ENCODE measurements at regions not wholly inside any gene's neighbourhood (a gene's known extent, or its start where the extent isn't known, plus 50 kb on each side); places are given as distances from the start of the nearest gene placed in this dataset.

DNA sequence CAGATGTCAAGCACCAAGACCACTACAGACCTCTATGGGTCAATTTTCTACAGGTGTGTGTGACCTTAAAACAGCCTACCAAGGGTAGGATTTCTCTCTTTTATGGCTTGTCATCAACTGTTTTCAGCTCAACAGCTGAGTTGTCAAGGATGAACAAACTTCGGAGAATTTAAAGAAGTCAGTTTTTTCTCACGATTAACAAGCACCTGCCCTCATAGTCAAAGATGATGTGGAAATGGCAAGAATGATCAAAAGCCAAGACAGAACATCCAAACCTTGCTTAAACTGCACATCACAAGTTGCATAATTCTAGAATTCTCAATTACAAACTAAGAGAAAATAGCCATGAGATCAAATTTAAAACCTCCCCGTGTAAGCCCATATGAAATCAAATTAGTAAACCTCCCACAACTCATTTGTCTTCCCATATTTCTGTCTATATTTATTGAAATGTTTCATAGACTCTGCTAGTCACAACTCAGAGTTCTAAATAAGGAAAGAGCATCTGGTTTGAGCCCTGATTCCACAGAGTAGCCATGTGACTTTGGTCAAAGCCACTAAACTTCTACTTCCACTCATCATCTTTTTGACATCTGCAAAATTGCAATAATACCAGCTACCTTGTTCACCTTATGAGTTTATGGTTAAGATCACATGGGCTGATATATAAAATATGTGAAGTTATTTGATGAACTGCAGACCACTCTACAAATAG lies 521.5 kb upstream of the HTR2A start:
- no peak for DNase-seq

DNA sequence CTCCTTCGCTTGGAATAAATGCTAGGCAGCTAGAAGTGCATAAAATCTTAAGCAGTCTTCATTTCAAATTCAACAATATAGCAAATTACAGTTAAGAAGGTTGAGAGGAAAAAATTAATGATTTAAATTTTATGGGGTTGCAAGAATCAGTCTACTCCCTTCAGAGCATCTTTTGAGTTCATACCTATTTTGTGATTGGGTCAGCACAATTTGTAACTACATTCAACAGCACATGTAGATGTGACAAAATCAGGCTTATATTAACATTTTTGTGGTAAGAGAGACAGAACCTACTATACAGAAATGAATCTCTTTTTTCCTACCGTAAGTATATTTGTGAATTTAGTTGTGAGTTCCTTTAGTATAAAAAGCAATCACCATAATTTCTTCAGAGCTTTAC lies 520.6 kb upstream of the HTR2A start:
- DNase-seq: no peak

DNA sequence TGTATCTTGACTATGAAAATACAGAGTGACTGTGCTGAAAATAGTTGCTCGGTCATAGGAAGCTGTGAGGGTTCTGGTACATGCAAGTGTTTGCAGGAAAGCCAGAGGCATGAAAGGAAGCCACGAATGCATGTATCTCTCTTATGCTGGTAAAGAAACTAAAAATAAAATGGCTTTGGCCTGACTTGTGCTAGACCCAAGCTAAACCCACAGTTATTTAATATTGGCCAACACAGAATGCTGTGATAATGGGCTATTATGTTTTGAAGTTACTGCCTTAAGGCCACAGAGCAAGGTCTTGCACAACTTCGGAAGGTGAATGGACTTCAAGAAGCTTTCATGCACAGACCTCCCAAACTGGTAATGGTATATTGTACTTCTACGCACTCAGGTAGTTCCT lies 518.2 kb upstream of the HTR2A start:
- DNase-seq: no peak

DNA sequence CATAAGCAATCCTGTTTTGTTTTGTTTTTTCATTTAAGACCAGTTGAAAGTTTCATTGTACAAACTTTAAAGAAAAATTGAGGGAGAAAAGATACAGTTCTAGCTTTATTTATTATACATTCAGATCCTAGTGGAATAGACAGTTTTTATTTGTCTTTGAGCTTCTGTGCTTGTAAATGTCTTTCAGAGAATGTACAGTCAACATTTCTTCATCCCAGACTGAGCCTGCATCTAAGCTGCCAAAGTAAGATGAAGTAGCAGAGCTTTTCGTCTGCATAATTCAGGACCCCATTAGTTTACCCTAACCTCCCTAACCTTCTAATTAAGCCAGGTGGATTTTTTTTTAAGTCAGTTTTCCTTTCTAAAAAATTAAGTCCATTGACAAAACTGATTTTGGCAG lies 516.7 kb upstream of the HTR2A start:
- DNase-seq: no peak

DNA sequence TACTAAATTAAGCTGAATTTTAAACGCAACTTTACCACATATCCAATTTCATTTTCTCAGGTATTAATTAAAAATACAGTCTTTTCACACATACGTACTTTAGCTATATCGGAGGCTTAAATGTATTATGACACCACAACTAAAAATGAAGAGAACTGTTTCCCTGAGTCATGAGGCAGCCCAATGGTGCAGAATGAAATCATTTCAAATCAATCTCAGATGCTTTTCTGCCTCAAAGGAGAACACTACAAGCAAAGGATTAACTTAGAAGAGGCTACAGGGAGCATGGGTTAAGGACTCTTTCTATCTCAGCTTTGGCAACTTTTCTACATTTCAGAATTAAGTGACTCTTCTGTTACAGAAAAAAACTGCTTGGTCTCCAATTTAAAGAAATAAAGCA lies 516.3 kb upstream of the HTR2A start:
- DNase-seq: no peak

DNA sequence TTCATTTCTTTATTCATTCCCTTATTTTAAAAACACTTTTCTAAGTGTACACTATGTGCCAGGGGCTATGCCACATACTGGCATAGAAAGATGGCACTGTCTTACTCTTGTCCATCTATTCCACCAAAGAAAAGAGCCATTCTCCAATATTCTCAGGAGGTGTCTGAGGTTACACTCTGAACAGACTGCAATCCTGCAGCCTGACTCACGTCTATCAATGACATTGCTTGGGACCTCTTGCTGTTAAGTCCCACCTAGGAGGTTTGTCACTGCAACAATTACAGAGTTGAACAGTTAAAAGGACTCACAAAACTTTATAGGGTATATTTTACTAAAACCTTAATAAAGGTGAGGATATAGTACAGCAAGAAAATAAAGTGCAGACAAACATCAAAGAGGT lies 512.9 kb upstream of the HTR2A start:
- DNase-seq: no peak

DNA sequence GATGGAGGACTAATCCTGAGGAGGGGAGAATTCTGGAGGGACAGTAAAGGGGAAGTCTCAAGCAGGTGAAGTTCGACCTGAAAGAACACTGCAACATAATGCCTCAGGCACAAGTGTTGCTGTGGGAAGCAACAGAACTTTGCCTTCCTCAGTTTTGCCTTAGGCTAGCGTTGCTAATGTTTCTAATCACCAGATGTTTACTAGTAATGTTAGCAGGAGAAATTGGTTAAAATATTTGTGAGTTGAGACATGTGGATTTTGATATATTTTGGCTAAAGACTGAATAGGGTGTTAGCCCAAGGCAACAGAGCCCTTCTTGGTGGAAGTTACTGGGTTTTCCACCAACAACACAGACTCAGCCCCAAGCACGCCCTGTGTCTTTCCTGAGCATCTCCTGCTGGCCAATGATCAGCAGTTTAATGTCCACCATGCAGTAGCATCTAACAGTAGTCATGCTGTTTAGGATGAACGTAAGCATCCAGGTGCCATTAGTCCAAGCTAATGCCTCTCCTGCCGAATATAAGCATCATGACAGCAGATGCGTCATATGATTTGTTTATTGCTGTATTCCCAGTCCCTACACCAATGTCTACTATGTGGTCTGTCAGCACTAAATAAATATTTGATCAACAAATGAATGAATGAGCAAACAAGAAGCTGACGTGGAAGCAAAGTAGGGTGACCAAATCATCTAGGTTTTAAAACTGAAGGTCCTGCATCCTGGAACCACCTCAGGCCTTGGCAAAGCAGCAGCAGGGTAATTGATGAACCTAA lies 511.9 kb upstream of the HTR2A start:
- DNase-seq: no peak

DNA sequence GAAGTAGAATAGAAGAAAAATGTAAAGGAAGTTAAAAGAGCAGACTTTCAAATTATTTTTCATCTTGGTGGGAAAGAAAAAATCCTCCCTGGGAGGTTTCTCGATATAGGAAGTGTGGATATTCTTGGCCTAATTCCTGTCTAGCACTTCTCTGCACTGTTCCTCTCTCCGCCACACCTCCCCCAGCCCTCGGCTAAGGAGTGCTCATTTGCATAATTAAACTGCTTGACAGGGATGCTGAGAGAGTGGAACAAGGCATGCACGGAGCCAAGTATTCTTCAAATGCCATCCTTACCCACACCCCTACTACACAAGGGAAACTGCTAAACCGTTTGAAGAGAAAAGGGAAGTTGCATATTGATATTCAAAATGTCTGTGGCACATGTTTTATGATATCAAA lies 511.0 kb upstream of the HTR2A start:
- no peak for DNase-seq

DNA sequence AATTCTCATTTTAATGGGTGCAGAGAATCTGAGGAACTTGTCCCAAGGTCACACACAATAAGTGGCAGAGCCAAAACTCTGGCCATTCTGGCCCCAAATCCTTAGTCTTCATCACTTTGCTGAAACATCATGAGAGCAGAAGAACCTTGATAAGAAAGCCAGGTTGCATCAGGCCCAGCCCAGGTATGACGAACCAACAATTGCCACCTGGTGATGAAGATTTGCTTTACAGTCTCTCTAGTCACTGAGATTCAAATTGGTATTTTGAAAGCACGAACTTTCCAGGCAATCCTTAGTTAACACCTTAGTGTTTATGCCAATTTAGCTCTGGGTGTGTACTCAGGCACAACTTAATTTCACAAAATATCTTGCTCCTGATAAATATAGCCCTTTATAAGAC lies 502.7 kb upstream of the HTR2A start:
- DNase-seq: no peak

DNA sequence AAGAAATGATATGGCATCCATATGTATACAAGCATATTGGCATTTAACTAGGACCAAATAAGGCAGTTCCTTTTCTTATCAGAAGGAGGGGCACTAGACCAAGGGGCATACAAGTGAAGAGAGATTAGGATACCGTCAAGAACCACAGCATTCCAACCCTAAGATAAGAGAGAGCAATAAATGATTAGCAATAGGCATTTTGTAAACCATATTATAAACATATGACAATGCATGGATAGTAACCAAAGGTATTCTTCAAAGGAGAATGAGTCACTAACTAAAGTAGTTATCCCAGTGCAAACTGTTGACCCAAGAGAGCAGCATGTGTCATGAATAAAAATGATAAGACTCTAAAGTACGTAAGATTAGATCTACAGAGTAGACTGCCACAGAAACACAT lies 500.9 kb upstream of the HTR2A start:
- no peak for DNase-seq

DNA sequence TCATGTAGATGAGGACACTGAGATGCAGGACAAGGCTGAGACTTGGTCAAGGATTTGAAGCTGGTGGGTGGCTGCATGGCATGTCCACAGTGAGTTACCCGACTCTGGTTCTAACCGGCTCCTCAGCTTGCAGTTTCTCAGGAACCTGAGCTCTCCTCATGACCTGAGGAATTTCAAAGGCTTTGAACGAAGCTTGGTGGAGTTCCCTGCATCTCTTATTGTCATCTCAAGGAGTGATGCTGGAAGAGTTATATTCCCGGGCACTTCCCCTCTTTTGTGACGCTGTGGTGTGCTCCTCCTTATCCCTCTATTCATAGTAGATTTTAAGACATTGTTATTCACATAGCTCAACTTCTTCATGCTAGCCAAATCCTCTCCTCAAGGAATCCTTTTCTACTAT lies 500.1 kb upstream of the HTR2A start:
- no peak for DNase-seq

DNA sequence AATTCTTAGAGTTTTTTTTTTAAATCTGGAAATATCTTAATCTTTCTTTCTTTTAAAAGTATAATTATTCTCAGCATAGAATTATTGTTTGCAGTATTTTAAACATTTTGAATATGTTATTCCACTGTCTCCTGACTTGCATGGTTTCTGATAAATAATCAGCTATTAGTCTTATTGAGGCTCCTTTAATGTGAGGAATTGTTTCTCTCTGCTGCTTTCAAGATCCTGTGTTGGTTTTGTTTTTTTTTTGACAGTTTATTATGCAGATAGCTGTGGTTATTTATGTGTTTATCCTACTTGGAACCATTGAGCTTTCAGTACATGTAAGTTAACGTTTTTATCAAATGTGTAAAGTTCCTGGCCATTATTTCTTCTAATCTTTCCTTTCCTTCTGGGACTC lies 477.9 kb upstream of the HTR2A start:
- no peak for DNase-seq

DNA sequence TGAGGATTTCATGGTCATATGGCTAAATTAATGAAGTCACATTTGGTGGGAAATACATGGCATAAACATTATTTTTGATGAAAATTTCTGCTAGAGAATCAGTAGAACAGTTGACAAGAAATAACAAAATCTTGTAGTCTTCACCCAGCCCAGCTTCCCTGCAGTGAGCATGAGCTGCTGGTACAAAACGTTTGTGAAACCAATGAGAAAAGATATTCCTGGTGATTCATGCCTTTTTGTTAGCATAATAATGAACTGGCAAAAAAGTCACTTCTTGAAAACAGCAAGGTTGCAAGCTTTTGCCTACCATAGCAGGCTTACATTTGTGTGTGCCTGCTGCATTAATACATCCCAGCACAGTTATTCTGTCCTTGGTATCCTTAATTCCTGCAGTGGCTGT lies 475.9 kb upstream of the HTR2A start:
- DNase-seq: no peak

DNA sequence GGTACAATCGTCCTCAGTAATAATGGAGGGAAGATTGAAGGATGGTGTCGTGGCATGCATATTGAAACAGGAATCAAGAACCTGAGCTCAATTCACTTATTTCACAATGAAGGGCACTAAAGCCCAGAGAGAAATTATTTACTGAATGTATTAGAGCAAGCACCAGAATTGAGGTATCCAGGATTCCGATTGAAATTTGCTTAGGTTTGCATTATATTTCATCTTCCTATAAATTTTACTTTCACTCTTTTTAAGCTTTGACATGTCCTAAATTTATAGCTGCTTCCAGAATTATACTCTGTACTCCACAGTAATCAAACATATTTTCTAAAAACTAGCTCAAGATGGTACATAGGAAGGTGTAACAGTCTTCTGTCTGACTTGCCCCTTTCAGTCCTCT lies 454.9 kb upstream of the HTR2A start:
- DNase-seq: no peak

DNA sequence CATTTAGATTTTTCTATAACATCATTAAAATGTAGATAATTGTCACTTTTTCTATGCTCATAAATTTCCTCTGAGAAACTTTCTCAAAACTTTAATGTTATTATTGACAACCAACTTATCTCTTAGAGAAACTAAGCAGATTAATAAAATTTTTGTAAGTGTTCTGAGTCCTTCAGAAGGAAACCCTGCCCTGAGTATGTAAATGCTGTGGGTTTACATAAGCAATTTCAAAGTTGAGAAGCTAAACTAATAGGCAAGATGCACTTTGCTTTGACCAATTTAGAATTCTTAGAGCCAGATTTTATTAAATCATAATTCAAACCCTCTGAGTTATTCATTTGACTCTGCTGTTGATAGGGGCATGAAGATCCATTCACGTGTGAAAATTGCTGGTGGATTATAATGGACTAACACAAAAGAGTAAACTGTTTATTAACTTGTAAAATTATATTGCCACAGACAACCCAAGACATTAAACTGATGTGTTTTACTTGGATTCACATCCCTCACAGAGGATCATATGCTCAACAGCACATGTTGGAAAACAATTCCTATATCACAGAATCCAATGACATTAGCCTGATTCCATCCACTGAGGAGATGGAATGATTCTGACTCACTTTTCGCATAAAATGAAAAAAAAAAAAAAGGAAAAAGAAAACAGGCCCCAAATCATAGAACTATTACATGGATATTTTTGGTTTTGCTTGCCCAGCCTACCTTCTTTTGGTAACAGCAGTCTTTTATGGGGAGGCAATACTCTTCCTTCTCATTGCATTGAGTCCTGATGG lies 453.7 kb upstream of the HTR2A start:
- no peak for DNase-seq

DNA sequence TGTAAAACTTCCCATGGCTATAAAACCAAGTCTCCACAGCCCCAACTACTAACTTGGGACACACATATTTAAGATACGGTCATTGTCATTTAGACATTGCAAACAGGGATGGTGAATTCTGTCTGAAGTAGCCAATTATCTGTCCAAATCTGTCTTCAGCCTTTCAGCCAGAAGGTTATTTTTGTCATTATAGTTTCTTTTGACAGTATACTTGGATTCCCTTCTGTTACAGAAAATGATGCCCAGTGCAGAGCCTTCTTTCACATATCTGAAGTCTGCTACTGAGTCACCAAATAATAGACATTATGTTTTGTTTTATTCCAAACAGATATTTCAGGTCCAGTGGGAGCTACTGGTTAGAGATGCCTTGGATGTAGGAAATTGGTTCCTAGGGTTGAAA lies 452.4 kb upstream of the HTR2A start:
- DNase-seq: no peak

DNA sequence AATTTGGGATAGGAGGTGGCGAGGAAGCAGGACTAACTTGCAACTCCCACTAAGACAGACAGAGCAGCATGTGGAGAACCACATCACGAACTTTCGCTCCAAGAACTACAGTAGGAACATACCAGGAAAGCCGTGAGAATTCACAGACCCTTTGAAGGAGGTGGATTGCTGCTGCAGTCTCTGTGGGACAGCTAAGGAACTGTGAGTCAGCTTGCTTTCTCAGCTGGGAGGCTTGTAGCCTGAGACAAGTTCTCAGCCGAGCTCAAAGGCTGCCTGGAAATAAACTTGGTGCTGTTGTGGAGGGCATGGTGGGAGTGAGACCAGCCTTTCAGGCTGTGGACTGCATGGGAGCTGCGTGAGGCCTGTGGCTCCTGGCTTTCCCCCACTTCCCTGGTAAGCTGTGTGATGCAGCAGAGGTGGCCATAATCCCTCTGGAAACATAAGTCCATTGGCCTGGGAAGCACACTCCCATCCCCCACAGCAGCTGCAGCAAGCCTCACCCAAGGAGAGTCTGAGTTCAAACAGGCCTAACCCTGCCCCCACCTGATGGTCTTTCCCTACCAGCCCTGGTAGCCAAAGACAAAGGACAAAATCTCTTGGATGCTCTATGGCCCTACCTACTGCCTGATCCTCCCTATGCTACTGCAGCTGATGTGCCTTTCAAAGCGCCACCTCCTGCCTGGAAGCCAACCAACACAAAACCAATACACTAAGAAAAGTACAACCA lies 441.1 kb upstream of the HTR2A start:
- no peak for DNase-seq

DNA sequence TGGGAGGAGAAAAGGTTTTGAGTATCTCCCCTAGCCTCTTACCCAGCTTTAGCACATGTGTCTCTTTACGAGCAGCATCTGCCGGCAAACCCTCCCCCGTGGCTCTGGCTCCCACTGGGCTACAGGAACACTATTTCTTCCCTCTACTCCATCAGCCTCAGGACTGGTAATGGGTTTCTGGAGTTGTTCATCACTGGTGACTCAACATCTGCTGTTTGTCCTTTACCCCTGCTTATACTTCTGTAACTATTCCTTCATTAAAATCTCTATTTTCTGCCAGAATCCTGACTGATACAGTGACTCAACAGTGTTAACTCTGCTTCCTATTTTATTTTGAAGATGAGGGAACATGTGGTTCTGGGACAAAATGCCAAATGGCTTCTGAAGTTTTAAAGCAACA lies 437.3 kb upstream of the HTR2A start:
- DNase-seq: no peak

DNA sequence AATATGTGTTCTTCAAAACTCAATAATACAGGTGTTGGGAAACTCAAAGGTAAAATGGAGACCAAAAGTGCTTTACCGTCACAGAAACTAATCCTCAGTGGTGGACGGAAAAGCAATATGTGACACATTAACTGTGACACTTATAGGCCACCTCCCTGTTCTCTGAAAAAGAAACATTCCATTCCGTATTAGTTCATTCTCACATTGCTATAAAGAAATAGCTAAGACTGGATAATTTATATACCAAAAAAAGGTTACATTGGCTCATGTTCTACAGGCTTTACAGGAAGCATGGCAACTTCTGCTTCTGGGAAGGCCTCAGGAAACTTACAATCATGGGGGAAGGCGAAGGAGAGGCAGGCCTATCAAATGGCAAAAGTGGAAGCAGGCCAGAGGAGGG lies 435.3 kb upstream of the HTR2A start:
- no peak for DNase-seq

DNA sequence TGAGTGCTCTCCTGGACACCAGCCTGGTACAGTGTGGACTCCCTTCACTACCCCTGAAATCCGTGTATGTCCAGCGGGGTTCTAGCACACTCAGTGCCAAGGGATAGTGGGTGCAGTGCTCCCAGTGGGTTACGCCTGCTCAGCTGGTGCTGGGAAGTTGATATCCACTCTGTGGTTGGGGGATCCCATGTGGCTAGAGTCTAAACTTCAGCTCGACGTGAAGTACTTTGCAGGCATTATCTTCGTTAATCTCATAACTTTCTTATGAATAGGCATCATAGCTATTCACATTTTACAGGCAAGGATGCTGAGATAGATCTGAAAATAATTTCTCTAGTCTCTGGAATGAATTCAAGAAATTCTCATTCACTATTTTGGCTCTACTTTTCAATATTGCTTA lies 433.2 kb upstream of the HTR2A start:
- no peak for DNase-seq

DNA sequence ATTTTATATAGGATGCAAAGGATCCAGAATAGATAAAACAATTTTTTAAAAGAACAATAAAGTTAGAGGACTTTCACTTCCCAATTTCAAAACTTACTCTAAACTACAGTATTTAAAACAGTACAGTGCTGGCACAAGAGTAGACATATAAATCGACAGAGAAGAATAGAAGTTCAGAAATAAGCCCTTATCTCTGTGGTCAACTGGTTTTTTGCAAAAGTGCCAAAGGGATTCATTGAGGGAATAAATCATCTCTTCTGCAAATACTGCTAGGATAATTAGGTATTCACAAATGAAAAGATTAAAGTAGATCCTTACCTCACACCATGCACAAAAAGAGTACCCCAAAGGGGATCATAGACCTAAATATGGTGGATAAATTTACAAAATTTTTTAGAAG lies 431.0 kb upstream of the HTR2A start:
- no peak for DNase-seq

DNA sequence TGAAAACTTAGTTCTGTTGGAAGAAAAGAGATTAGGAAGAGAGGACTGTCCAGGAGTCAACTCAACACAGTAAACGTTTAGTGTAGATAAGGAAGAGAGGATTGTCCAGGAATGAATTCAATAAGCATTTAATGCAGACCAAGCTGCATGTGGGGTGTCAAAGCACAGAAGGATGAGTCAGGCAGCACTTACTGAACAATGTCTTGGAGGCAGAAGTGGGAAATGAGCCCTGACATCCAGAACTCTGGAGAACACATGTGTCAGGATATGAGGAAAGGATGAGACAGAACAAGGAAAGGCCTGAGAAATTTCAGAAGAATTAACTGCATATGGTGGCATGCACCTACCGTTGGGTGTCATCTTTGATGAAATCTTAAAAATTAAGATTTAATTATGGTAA lies 429.2 kb upstream of the HTR2A start:
- DNase-seq: no peak

DNA sequence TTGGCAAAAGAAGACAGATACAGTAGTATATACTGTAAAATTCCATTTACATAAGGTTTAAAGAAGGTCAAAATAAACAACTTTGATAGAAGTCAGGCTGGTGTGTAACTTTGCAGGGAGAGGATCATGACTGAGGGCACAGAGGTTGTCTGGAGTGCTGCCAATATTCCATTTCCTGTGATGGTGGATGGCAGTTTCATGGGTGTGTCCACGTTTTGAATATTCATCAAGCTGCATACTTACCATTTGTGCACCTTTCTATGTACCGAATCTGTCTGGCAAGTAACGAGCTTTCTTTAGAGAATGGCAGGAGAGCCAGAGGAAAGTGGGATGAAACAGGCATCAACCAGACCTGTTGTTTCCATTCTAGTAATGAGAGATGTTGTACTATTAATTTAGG lies 420.5 kb upstream of the HTR2A start:
- DNase-seq: no peak
